Colonic mucosa (tissue), 4 donors: ENCODE measurements at regions not wholly inside any gene's neighbourhood (a gene's known extent, or its start where the extent isn't known, plus 50 kb on each side); places are given as distances from the start of the nearest gene placed in this dataset.
A peak's percentile ranks its signal among the peaks of the same experiment; 100 is the strongest.

Experiments
- DNase-seq: peaks from one replicate; pipeline ENCODE4 v3.0.0-alpha.2; 2020
- H3K27ac ChIP-seq: fragments of 200-600 bp; one replicate; pipeline ENCODE4 v1.8.0; 2021
- H3K27me3 ChIP-seq: fragments of 200-600 bp; one replicate; pipeline ENCODE4 v1.8.0; 2021
- H3K36me3 ChIP-seq: fragments of 200-600 bp; one replicate; pipeline ENCODE4 v1.8.0; 2021
- H3K4me1 ChIP-seq: fragments of 200-600 bp; one replicate; pipeline ENCODE4 v1.8.0; 2021; ENCODE audit warnings: mild to moderate bottlenecking
- H3K4me3 ChIP-seq: fragments of 200-600 bp; one replicate; pipeline ENCODE4 v1.8.0; 2021
- H3K9ac ChIP-seq, 2 donors: one replicate each; pipeline ENCODE4 v1.7.0; 2013; ENCODE audit warnings: control low read depth in 2 of 2, low read depth in 2 of 2, low read length in 2 of 2
- H3K9me3 ChIP-seq: fragments of 200-600 bp; one replicate; pipeline ENCODE4 v1.8.0; 2021
- CTCF ChIP-seq: fragments of 200-600 bp; IDR thresholded peaks from one replicate; pipeline ENCODE4 v1.8.0; 2022; ENCODE audit warnings: antibody characterized with exemption, mild to moderate bottlenecking
- intact Hi-C: fragments of 100-400 bp; cut with DNase I; formaldehyde crosslinking; loops from one replicate; pipeline ENCODE4 v1.14.1; 2022
- donor health status: healthy.
- donor health status: DM: no; HTN: no; CAD: no.
- donor health status: DM: no; HTN: no; CAD: no.

- intact Hi-C loops, result no loop called here
- Histone ChIP-seq H3K36me3 (no peaks in the 10 kb centered on the region), H3K27me3 (no peaks in the 10 kb centered on the region), H3K4me3 (no peak overlapping the region), H3K27ac (no peak overlapping the region), H3K9me3 (no peaks in the 10 kb centered on the region), H3K4me1 (no peaks in the 10 kb centered on the region), H3K9ac (no peak overlapping the region)
- no peak for DNase-seq
- no peak for TF ChIP-seq CTCF
Measured at GRCh38 chr22:48373626-48374173, 1454.0 kb downstream of the BRD1 start.

- H3K27ac ChIP-seq, result no peak overlapping the region
- no peaks in the 10 kb centered on the region for H3K9me3 ChIP-seq
- no peaks in the 10 kb centered on the region for H3K36me3 ChIP-seq
- no peak overlapping the region for H3K4me3 ChIP-seq
- H3K27me3 ChIP-seq, result no peaks in the 10 kb centered on the region
- TF ChIP-seq CTCF, result no peak
- intact Hi-C loops, result no loop called here
- no peak overlapping the region for H3K9ac ChIP-seq
- H3K4me1 ChIP-seq, result no peaks in the 10 kb centered on the region
- DNase-seq, result no peak
Measured at GRCh38 chr22:48372390-48372789, 1455.3 kb downstream of the BRD1 start.

GRCh38 chr22:48371391-48371790, 1456.3 kb downstream of the BRD1 start:
- Histone ChIP-seq H3K36me3 (no peaks in the 10 kb centered on the region), H3K4me1 (no peaks in the 10 kb centered on the region)
- no peak for TF ChIP-seq CTCF

GRCh38 chr22:48370508-48371325, 1457.0 kb downstream of the BRD1 start:
- H3K27me3 ChIP-seq, result no peaks in the 10 kb centered on the region
- TF ChIP-seq CTCF, result no peak
- H3K4me3 ChIP-seq, result no peak overlapping the region
- no peaks in the 10 kb centered on the region for H3K4me1 ChIP-seq
- no peaks in the 10 kb centered on the region for H3K9me3 ChIP-seq
- DNase-seq, result no peak
- intact Hi-C loops, result no loop called here
- H3K36me3 ChIP-seq, result no peaks in the 10 kb centered on the region
- H3K9ac ChIP-seq, result no peak overlapping the region
- H3K27ac ChIP-seq, result no peak overlapping the region

More at GRCh38 chr22:48371391-48371790, 1456.3 kb downstream of the BRD1 start:
- no peaks in the 10 kb centered on the region for H3K27me3 ChIP-seq
- intact Hi-C loops, result no loop called here
- H3K9me3 ChIP-seq, result no peaks in the 10 kb centered on the region
- H3K27ac ChIP-seq, result no peak overlapping the region
- H3K4me3 ChIP-seq, result no peak overlapping the region
- DNase-seq, result no peak
- no peak overlapping the region for H3K9ac ChIP-seq

GRCh38 chr22:48369789-48370507, 1457.7 kb downstream of the BRD1 start:
- peak; percentile 41 for DNase-seq
- H3K9ac ChIP-seq, result no peak overlapping the region
- no peaks in the 10 kb centered on the region for H3K27me3 ChIP-seq
- no peaks in the 10 kb centered on the region for H3K36me3 ChIP-seq
- intact Hi-C loops, result no loop called here
- TF ChIP-seq CTCF, result no peak
- H3K4me3 ChIP-seq, result no peak overlapping the region
- no peak overlapping the region for H3K27ac ChIP-seq
- H3K9me3 ChIP-seq, result no peaks in the 10 kb centered on the region
- H3K4me1 ChIP-seq, result no peaks in the 10 kb centered on the region
